ENCODE measurements at regions not wholly inside any gene's neighbourhood (a gene's known extent, or its start where the extent isn't known, plus 50 kb on each side); places are given as distances from the start of the nearest gene placed in this dataset.

DNA sequence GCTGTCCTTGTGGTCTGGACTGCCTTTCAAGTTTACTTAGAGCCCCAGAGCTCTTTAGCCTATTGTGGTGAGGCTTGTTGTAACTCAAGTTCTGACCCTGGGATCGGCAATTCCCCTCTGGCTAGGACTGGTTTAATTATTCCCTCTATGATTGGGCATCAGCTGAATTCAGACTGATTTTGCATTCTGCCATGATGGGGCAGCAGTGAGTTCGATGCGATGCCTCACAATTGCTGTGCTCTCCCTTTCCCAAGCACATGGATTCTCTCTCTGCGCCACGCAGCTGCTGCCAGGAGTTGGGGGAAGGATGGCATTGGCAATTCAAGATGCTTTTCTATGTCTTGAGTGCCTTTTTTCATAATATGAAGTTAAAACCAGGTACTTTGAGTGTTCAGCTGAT is 327.8 kb upstream of the CXorf51B start:
- TF ChIP-seq, protein P1, sequence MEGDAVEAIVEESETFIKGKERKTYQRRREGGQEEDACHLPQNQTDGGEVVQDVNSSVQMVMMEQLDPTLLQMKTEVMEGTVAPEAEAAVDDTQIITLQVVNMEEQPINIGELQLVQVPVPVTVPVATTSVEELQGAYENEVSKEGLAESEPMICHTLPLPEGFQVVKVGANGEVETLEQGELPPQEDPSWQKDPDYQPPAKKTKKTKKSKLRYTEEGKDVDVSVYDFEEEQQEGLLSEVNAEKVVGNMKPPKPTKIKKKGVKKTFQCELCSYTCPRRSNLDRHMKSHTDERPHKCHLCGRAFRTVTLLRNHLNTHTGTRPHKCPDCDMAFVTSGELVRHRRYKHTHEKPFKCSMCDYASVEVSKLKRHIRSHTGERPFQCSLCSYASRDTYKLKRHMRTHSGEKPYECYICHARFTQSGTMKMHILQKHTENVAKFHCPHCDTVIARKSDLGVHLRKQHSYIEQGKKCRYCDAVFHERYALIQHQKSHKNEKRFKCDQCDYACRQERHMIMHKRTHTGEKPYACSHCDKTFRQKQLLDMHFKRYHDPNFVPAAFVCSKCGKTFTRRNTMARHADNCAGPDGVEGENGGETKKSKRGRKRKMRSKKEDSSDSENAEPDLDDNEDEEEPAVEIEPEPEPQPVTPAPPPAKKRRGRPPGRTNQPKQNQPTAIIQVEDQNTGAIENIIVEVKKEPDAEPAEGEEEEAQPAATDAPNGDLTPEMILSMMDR (conservative IDR thresholded peaks at IDR 0.05) = peak; percentile 38; the same call in 2 of the 3 replicates
- H3K18ac ChIP-seq (ENCODE audit: insufficient read length, low read depth, low read length) = no peak overlapping the region
- H4K8ac ChIP-seq (replicated peaks; ENCODE audit: insufficient read length, low read depth, low read length) = no peak overlapping the region
- H3K14ac ChIP-seq (ENCODE audit: insufficient read depth, low read length) = no peak overlapping the region
- Mint-ChIP-seq H3K4me1 (no peaks in the 10 kb centered on the region), H3K27me3 (ENCODE audit: low read depth) (no peaks in the 10 kb centered on the region), H3K9me3 (peaks cover 69 to 70% of the 10 kb centered on the region in 2 experiments), H3K27ac (no peak overlapping the region), H3K4me3 (no peak overlapping the region), H3K36me3 (ENCODE audit: insufficient read depth in 1 of 3, low read depth in 3 of 3) (peaks cover 0 to 6% (median 3%) of the 10 kb centered on the region in 3 experiments; a peak in 5 of 7 replicates)
- no peak overlapping the region for H3K23ac ChIP-seq (ENCODE audit: insufficient read length, low read depth, low read length)
- H4K91ac ChIP-seq (ENCODE audit: insufficient read length, low read depth, low read length) = no peak overlapping the region
- no peaks in the 10 kb centered on the region for H3K79me1 ChIP-seq (ENCODE audit: insufficient read depth, low read depth, low read length, poor library complexity, severe bottlenecking)
- no CpG with 5 or more reads among the region's 5 CpGs for WGBS (ENCODE audit: extremely low coverage, insufficient read length, low lambda C conversion rate)
- H3T11ph ChIP-seq (ENCODE audit: low read length) = no peak overlapping the region
- no peaks in the 10 kb centered on the region for H3K4me1 ChIP-seq (ENCODE audit: insufficient read depth, low read length)
- no peak for DNase-seq
- H3K56ac ChIP-seq (ENCODE audit: insufficient read length, low read depth, low read length) = no peak overlapping the region
- no peak overlapping the region for H2BK5ac ChIP-seq (ENCODE audit: insufficient read length, low read length)
- no peaks in the 10 kb centered on the region for H4K20me1 ChIP-seq (ENCODE audit: control insufficient read depth, insufficient read depth, insufficient read length)
- no peak overlapping the region for H2BK120ac ChIP-seq (ENCODE audit: low read depth, low read length, poor library complexity, severe bottlenecking)
- H2BK12ac ChIP-seq (ENCODE audit: insufficient read length, low read depth, low read length) = no peak overlapping the region
- H2BK15ac ChIP-seq (ENCODE audit: low read depth, low read length) = no peak overlapping the region
- no peaks in the 10 kb centered on the region for H3K23me2 ChIP-seq (ENCODE audit: insufficient read length, low read depth, low read length, poor library complexity, severe bottlenecking)
- peaks cover 15% of the 10 kb centered on the region for H3K9me3 ChIP-seq (ENCODE audit: control insufficient read depth, low read depth, low read length)
- no peak overlapping the region for H3K9ac ChIP-seq (ENCODE audit: extremely low read depth, insufficient read length, low read length)
- no peak overlapping the region for H3K4me2 ChIP-seq (ENCODE audit: insufficient read depth, insufficient read length, low read length)
- H2AFZ ChIP-seq (ENCODE audit: low read length) = no peak overlapping the region
- H3K4ac ChIP-seq (ENCODE audit: low read depth, low read length) = no peak overlapping the region
- H3K27ac ChIP-seq (ENCODE audit: insufficient read length, low read depth, low read length) = no peak overlapping the region
- H2BK20ac ChIP-seq (ENCODE audit: low read depth, low read length, poor library complexity, severe bottlenecking) = no peak overlapping the region
- H4K5ac ChIP-seq (ENCODE audit: insufficient read length, low read depth, low read length) = no peak overlapping the region
- H3K79me2 ChIP-seq (ENCODE audit: insufficient read depth, low read length) = no peaks in the 10 kb centered on the region
- no peak overlapping the region for H2AK5ac ChIP-seq (ENCODE audit: insufficient read length, low read length)
- H3K27me3 ChIP-seq (ENCODE audit: insufficient read depth, low read length) = no peaks in the 10 kb centered on the region
